ENCODE measurements at regions not wholly inside any gene's neighbourhood (a gene's known extent, or its start where the extent isn't known, plus 50 kb on each side); places are given as distances from the start of the nearest gene placed in this dataset.

DNA sequence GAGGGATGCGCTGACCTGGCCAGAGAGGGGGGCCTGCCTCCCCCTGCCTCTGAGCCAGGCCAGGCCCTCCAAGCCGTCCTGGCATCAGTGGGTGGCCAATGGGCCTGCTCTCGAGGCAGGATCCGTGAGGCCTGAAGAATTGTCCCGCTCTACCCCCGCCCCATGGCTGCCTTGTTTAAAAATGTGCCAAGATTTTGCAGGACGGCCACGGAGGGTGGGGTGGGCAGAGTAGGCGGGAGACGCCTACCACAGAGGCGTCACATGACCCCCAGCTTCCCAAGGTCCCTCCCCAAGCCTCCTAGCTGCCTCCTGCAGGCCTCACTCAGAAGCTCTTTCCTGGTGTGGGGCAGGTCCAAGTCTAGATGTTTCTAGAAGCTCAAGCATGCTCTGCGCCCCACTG, 69.5 kb downstream of the ENGASE start:
- intact Hi-C loops (cut with micrococcal nuclease; ENCODE audit: unreplicated experiment) = no loop called here
- Histone ChIP-seq H3K9me2 (ENCODE audit: insufficient read depth) (no peaks in the 10 kb centered on the region), H3K36me3 (ENCODE audit: low read depth) (no peaks in the 10 kb centered on the region), H4K20me1 (ENCODE audit: insufficient read depth) (no peaks in the 10 kb centered on the region), H3K27me3 (ENCODE audit: insufficient read depth, low read depth) (peaks cover 90% of the 10 kb centered on the region), H3K4me3 (no peak overlapping the region), H3F3A (ENCODE audit: insufficient read depth, low read depth) (no peaks in the 10 kb centered on the region), H3K79me2 (ENCODE audit: low read depth) (no peaks in the 10 kb centered on the region), H2AFZ (no peak overlapping the region), H3K4me1 (replicated peaks; ENCODE audit: insufficient read depth) (no peaks in the 10 kb centered on the region), H3K9me3 (ENCODE audit: insufficient read depth, low read depth) (no peaks in the 10 kb centered on the region), H3K27ac (no peak overlapping the region), H3K4me2 (no peak overlapping the region)
- ChIA-PET CTCF (no interaction called here), POLR2A (ENCODE audit: unreplicated experiment) (no interaction called here)
- DNase-seq = no peak
- TF ChIP-seq, protein P1, sequence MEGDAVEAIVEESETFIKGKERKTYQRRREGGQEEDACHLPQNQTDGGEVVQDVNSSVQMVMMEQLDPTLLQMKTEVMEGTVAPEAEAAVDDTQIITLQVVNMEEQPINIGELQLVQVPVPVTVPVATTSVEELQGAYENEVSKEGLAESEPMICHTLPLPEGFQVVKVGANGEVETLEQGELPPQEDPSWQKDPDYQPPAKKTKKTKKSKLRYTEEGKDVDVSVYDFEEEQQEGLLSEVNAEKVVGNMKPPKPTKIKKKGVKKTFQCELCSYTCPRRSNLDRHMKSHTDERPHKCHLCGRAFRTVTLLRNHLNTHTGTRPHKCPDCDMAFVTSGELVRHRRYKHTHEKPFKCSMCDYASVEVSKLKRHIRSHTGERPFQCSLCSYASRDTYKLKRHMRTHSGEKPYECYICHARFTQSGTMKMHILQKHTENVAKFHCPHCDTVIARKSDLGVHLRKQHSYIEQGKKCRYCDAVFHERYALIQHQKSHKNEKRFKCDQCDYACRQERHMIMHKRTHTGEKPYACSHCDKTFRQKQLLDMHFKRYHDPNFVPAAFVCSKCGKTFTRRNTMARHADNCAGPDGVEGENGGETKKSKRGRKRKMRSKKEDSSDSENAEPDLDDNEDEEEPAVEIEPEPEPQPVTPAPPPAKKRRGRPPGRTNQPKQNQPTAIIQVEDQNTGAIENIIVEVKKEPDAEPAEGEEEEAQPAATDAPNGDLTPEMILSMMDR (conservative IDR thresholded peaks at IDR 0.05) = no peak
- no peak for TF ChIP-seq EZH2 (IDR thresholded peaks at IDR 0.05; ENCODE audit: low read depth)
- BruUV-seq (replicated peaks) = no TSS peak

DNA sequence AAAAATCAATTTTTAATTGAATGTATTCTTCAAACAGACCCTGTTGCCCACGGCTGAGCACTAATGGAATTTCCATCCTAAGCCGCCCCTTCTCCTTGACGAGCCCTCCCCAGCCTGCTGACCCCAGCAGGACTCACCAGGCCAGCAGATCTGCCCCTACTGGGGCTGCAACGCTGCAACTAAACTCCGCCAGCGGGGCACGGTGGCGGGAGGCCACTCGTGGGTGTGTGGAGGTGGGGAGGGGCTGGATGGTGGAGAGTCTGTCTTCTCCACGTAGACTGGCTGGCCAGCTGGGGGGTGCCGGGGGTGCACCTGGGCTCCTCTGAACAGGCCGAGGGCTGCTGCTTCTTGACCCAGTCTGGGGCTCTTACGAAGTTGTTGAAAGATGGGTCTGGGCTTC, 67.8 kb downstream of the ENGASE start:
- no peaks in the 10 kb centered on the region for H3K79me2 ChIP-seq (ENCODE audit: low read depth)
- H3F3A ChIP-seq (ENCODE audit: insufficient read depth, low read depth) = no peaks in the 10 kb centered on the region
- BruUV-seq (replicated peaks) = no TSS peak
- no peak overlapping the region for H2AFZ ChIP-seq
- POLR2A ChIA-PET (ENCODE audit: unreplicated experiment) = no interaction called here
- no peaks in the 10 kb centered on the region for H3K9me3 ChIP-seq (ENCODE audit: insufficient read depth, low read depth)
- H3K27me3 ChIP-seq (ENCODE audit: insufficient read depth, low read depth) = peaks cover 81% of the 10 kb centered on the region
- H3K36me3 ChIP-seq (ENCODE audit: low read depth) = no peaks in the 10 kb centered on the region
- TF ChIP-seq, protein P1 (conservative IDR thresholded peaks at IDR 0.05) = no peak
- no peak for TF ChIP-seq EZH2 (IDR thresholded peaks at IDR 0.05; ENCODE audit: low read depth)
- H3K4me2 ChIP-seq = no peak overlapping the region
- H3K9me2 ChIP-seq (ENCODE audit: insufficient read depth) = no peaks in the 10 kb centered on the region
- no peak overlapping the region for H3K4me3 ChIP-seq
- no peak overlapping the region for H3K27ac ChIP-seq
- CTCF ChIA-PET = no interaction called here
- intact Hi-C loops (cut with micrococcal nuclease; ENCODE audit: unreplicated experiment) = no loop called here
- DNase-seq = no peak
- no peaks in the 10 kb centered on the region for H4K20me1 ChIP-seq (ENCODE audit: insufficient read depth)
- no peaks in the 10 kb centered on the region for H3K4me1 ChIP-seq (replicated peaks; ENCODE audit: insufficient read depth)

DNA sequence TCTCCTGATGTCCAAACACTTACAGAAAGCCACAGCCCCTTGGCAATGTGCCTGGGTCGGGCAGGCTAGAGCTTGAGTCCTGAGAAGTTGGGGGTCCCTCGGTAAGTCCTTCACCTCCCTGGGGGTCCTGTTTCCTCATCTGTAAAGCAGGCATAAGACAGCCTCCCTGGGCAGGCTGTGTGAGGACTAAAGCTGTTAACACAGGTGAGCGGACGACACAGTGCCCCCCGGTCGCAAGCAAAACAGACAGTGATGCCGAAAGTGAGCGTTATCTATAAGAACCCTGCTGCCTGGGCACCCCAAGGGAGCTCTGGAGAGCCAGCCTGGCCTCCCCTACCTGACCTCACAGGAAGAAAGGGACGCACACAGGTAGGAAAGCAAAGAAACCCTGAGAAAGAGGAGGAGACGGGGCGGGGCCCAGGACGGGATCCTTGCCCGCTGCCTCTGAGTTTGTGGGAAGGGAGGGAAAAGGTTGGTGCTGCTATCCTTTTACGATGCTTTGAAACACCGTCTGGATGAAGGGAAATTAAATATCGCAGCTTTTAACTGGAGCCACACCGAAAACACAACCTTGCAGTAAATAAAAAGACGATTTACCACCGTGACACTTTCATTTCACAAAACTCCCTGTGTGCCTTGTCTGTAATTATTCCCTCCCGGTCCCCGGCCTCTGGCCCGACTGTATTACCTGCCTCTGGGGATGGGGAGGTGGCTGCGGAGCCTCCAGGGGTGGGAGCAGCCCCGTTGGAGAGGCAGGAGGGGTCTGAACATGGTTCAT, 67.1 kb downstream of the ENGASE start:
- Histone ChIP-seq H3K79me2 (ENCODE audit: low read depth) (no peaks in the 10 kb centered on the region), H3K9me2 (ENCODE audit: insufficient read depth) (no peaks in the 10 kb centered on the region), H3K9me3 (ENCODE audit: insufficient read depth, low read depth) (no peaks in the 10 kb centered on the region), H4K20me1 (ENCODE audit: insufficient read depth) (no peaks in the 10 kb centered on the region), H2AFZ (no peak overlapping the region), H3K4me3 (no peak overlapping the region), H3K27me3 (ENCODE audit: insufficient read depth, low read depth) (peaks cover 81% of the 10 kb centered on the region), H3K4me1 (replicated peaks; ENCODE audit: insufficient read depth) (no peaks in the 10 kb centered on the region), H3K36me3 (ENCODE audit: low read depth) (no peaks in the 10 kb centered on the region), H3K4me2 (no peak overlapping the region), H3F3A (ENCODE audit: insufficient read depth, low read depth) (no peaks in the 10 kb centered on the region), H3K27ac (no peak overlapping the region)
- intact Hi-C loops (cut with micrococcal nuclease; ENCODE audit: unreplicated experiment) = no loop called here
- ChIA-PET CTCF (no interaction called here), POLR2A (ENCODE audit: unreplicated experiment) (no interaction called here)
- no peak for DNase-seq
- BruUV-seq (replicated peaks) = no TSS peak
- no peak for TF ChIP-seq EZH2 (IDR thresholded peaks at IDR 0.05; ENCODE audit: low read depth)
- TF ChIP-seq, protein P1 (conservative IDR thresholded peaks at IDR 0.05) = no peak
